Heart left ventricle (tissue), 13 donors: ENCODE measurements at regions not wholly inside any gene's neighbourhood (a gene's known extent, or its start where the extent isn't known, plus 50 kb on each side); places are given as distances from the start of the nearest gene placed in this dataset.

Experiments used
- CTCF ChIP-seq, 12 donors: fragments of 200-600 bp; sonication (generic) in 4 of 12; IDR thresholded peaks; one replicate each; pipeline versions ENCODE4 v1.5.0 to v1.8.0; 2018 to 2022; ENCODE audit warnings: antibody characterized with exemption in 12 of 12, mild to moderate bottlenecking in 5 of 12
- POLR2A ChIP-seq, 2 donors: fragments of 450-650 bp; IDR thresholded peaks; one replicate each; pipeline ENCODE4 v1.6.1; 2017; ENCODE audit warnings: antibody characterized with exemption in 2 of 2, mild to moderate bottlenecking in 2 of 2, moderate library complexity in 2 of 2
- donor health status: ischemic (EF 13 %, LVEDD 7.1; RV severe dilation, severe dysfunction).
- donor health status: DM: no; HTN: yes; CAD: no.
- donor health status: DM: no; HTN: no; CAD: no.
- donor health status: ischemic (EF 25% LVEDD 6.9; RV normal size, moderate dysfunction).
- donor health status: ischemic (EF 25% LVEDD 5.7; RV mildly dilated, moderate dysfunction).
- donor health status: ischemic (EF 35%, LVEDD 5.7; RV mildly dilated, moderate dysfunction).
- donor health status: nonischemic (EF 11% LVEDD 7.7; RV severe dilation, severe dysfunction).
- donor health status: DM: yes; HTN: yes; CAD: no.
- donor health status: PGD.
- donor health status: ischemic (EF 29% LVEDD 5.4; RV normal size, mild dysfunction).
- donor health status: nonischemic (EF 23%, LVEDD 6.1; RV moderate dilation, normal function).

GRCh38 chrX:98289726-98290125 lies 1406.0 kb downstream of the RPA4 start:
- TF ChIP-seq POLR2A (IDR thresholded peaks at IDR 0.05), result no peak
- no peak for TF ChIP-seq CTCF (IDR thresholded peaks at IDR 0.05)
